GM23338 (cell line): ENCODE measurements at regions not wholly inside any gene's neighbourhood (a gene's known extent, or its start where the extent isn't known, plus 50 kb on each side); places are given as distances from the start of the nearest gene placed in this dataset.

Experiments used
- EZH2 ChIP-seq: fragments of 200-600 bp; sonication (generic); IDR thresholded peaks from one replicate; pipeline ENCODE4 v1.8.0; 2017; ENCODE audit warnings: antibody characterized with exemption, mild to moderate bottlenecking, low read depth; ENCODE audit not compliant: unreplicated experiment
- TF ChIP-seq, protein P1 (sequence below): IDR thresholded peaks from one replicate; pipeline ENCODE4 v1.6.1; 2018; ENCODE audit warnings: antibody characterized with exemption; ENCODE audit not compliant: unreplicated experiment
- TF ChIP-seq, protein P2 (sequence below), 2 experiments: fragments of 200-600 bp in 1 of 2; sonication (generic) in 1 of 2; conservative IDR thresholded peaks; 2 replicates each; pipeline versions ENCODE4 v1.5.1 to v1.6.1; 2016 to 2017; ENCODE audit warnings: antibody characterized with exemption in 2 of 2, low read depth in 2 of 2, mild to moderate bottlenecking in 2 of 2, moderate library complexity in 1 of 2

DNA sequence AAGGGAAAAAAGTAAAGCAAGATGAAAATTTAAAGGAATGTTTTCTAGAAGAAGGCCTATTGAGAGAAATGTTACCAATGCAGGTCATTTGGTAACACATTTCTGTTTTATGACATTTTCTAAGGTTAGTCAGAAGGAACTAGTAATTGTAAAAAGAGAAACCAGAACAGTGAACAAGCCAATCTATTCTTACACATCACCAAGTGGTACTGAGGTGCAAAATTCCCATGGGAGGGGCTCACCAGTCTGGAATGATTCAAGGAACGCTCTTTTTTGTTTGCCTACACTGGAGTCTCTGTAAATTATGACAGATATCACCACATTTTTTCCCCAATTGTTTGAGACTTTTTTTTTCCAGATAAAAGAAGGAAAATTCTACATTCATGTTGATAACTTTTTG lies 404.7 kb upstream of the CNKSR2 start:
- no peak for TF ChIP-seq EZH2
- TF ChIP-seq, protein P1, sequence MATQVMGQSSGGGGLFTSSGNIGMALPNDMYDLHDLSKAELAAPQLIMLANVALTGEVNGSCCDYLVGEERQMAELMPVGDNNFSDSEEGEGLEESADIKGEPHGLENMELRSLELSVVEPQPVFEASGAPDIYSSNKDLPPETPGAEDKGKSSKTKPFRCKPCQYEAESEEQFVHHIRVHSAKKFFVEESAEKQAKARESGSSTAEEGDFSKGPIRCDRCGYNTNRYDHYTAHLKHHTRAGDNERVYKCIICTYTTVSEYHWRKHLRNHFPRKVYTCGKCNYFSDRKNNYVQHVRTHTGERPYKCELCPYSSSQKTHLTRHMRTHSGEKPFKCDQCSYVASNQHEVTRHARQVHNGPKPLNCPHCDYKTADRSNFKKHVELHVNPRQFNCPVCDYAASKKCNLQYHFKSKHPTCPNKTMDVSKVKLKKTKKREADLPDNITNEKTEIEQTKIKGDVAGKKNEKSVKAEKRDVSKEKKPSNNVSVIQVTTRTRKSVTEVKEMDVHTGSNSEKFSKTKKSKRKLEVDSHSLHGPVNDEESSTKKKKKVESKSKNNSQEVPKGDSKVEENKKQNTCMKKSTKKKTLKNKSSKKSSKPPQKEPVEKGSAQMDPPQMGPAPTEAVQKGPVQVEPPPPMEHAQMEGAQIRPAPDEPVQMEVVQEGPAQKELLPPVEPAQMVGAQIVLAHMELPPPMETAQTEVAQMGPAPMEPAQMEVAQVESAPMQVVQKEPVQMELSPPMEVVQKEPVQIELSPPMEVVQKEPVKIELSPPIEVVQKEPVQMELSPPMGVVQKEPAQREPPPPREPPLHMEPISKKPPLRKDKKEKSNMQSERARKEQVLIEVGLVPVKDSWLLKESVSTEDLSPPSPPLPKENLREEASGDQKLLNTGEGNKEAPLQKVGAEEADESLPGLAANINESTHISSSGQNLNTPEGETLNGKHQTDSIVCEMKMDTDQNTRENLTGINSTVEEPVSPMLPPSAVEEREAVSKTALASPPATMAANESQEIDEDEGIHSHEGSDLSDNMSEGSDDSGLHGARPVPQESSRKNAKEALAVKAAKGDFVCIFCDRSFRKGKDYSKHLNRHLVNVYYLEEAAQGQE = no peak
- TF ChIP-seq, protein P2, sequence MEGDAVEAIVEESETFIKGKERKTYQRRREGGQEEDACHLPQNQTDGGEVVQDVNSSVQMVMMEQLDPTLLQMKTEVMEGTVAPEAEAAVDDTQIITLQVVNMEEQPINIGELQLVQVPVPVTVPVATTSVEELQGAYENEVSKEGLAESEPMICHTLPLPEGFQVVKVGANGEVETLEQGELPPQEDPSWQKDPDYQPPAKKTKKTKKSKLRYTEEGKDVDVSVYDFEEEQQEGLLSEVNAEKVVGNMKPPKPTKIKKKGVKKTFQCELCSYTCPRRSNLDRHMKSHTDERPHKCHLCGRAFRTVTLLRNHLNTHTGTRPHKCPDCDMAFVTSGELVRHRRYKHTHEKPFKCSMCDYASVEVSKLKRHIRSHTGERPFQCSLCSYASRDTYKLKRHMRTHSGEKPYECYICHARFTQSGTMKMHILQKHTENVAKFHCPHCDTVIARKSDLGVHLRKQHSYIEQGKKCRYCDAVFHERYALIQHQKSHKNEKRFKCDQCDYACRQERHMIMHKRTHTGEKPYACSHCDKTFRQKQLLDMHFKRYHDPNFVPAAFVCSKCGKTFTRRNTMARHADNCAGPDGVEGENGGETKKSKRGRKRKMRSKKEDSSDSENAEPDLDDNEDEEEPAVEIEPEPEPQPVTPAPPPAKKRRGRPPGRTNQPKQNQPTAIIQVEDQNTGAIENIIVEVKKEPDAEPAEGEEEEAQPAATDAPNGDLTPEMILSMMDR (conservative IDR thresholded peaks at IDR 0.05; ENCODE audit: low read depth in 2 of 2) = no peak
